ENCODE measurements at regions not wholly inside any gene's neighbourhood (a gene's known extent, or its start where the extent isn't known, plus 50 kb on each side); places are given as distances from the start of the nearest gene placed in this dataset.

DNA sequence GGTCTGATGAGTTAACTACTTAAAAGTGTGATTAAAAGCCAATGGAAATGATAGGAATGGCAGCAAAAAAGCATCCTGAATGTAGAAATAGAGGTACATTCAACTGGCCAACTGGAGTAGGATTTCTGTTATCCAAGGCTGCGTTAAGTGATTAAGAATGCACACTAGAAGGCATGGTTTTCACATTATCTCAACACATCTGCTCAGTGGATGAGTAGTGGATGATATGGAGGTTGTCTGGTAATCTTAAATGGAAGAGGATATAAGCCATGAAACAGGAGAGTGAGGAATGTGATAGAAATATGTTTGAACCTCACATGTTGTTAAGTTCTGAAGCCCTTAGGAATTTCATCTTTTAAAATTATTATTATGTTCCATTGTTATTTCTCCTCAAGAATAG lies 839.9 kb downstream of the USP25 start:
- peaks cover 0 to 19% (median 8%) of the 10 kb centered on the region in 9 donors for H3K4me1 ChIP-seq
- H3K27me3 ChIP-seq, result no peaks in the 10 kb centered on the region
- WGBS, 2 donors, result 66 to 68% methylated on average over 1 of the region's 1 CpG
- peaks cover 0 to 5% (median 0%) of the 10 kb centered on the region in 11 donors for H3K9me3 ChIP-seq
- no peak overlapping the region for H3K27ac ChIP-seq
- intact Hi-C loops (cut with DNase I), result no loop called here
- no peak for ATAC-seq
- TF ChIP-seq, protein P1, sequence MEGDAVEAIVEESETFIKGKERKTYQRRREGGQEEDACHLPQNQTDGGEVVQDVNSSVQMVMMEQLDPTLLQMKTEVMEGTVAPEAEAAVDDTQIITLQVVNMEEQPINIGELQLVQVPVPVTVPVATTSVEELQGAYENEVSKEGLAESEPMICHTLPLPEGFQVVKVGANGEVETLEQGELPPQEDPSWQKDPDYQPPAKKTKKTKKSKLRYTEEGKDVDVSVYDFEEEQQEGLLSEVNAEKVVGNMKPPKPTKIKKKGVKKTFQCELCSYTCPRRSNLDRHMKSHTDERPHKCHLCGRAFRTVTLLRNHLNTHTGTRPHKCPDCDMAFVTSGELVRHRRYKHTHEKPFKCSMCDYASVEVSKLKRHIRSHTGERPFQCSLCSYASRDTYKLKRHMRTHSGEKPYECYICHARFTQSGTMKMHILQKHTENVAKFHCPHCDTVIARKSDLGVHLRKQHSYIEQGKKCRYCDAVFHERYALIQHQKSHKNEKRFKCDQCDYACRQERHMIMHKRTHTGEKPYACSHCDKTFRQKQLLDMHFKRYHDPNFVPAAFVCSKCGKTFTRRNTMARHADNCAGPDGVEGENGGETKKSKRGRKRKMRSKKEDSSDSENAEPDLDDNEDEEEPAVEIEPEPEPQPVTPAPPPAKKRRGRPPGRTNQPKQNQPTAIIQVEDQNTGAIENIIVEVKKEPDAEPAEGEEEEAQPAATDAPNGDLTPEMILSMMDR (IDR thresholded peaks at IDR 0.05), result no peak
- peaks cover 0 to 11% (median 0%) of the 10 kb centered on the region in 9 donors for H3K36me3 ChIP-seq
- H3K4me3 ChIP-seq, result no peak overlapping the region
- no peak for DNase-seq

DNA sequence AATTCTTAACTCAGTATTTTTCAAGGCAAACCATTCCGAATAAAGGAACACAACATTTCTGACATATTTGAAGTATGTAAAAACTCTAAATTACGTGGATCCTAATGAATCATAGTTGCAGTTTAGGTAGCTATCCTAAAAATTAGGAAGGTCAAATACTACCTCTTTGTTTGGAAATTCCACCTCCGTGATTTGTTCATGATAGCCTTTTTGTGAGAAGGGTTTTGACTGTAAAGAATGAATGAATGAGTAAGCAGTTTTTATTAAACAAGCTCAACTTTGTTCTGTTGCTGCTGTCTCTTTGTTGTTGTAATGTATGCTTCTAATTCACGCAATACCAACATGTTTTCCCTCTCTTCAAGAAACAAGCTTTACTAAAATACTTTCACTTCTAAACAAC lies 840.4 kb downstream of the USP25 start:
- Histone ChIP-seq H3K4me1 (peaks cover 0 to 19% (median 8%) of the 10 kb centered on the region in 9 donors), H3K9me3 (peaks cover 0 to 5% (median 0%) of the 10 kb centered on the region in 11 donors), H3K4me3 (no peak overlapping the region), H3K36me3 (peaks cover 0 to 11% (median 0%) of the 10 kb centered on the region in 9 donors), H3K27ac (no peak overlapping the region), H3K27me3 (no peaks in the 10 kb centered on the region)
- DNase-seq, result no peak
- intact Hi-C loops (cut with DNase I), result no loop called here
- TF ChIP-seq, protein P1 (IDR thresholded peaks at IDR 0.05), result no peak
- WGBS, 2 donors, result 79 to 89% methylated on average over 4 of the region's 4 CpGs
- ATAC-seq, result no peak

DNA sequence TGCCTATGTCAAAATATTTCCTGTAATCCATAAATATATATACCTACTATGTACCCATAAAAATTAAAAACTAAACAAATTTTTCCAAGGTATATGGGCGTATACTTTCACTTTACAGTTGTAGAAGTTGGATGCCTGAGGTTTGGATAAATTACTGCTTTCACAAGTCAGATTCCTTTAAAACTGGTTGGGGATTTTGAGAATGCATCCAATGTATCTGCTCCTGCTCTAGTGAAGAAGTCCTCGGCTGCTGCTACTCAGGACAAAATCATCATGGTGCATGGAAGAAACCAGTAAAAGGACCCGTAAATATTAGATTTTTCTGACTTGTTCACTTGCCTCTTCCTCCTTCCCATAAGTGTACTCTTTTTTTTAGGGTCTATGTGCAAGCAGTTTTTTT lies 841.1 kb downstream of the USP25 start:
- intact Hi-C loops (cut with DNase I), result no loop called here
- Histone ChIP-seq H3K4me1 (peaks cover 0 to 19% (median 8%) of the 10 kb centered on the region in 9 donors), H3K36me3 (peaks cover 0 to 11% (median 0%) of the 10 kb centered on the region in 9 donors), H3K27me3 (no peaks in the 10 kb centered on the region), H3K9me3 (peaks cover 0 to 5% (median 0%) of the 10 kb centered on the region in 11 donors), H3K4me3 (no peak overlapping the region), H3K27ac (no peak overlapping the region)
- 93% methylated on average over 3 of the region's 3 CpGs for WGBS, 2 donors
- ATAC-seq (no peak), DNase-seq (no peak)
- TF ChIP-seq, protein P1 (IDR thresholded peaks at IDR 0.05), result no peak

DNA sequence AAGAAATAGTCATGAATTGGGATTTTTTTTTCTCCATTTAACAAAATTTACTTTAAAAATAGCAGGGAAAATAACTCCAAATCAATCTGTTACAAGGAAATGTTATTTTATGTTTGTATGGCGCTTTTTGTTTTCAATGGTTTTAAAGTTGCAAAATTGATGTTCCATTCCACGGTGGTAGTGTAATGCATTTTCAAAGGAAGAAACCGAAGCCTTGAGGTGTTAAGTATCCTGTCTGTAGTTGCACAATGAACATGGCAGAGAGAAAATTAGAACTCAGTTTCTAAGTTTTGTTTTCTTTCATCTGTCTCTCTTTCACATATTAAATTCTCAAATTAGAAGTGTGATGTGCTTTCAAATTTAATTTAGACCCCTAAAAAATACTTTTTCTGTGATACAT lies 841.8 kb downstream of the USP25 start:
- Histone ChIP-seq H3K27ac (no peak overlapping the region), H3K4me3 (no peak overlapping the region), H3K27me3 (no peaks in the 10 kb centered on the region), H3K9me3 (peaks cover 0 to 5% (median 0%) of the 10 kb centered on the region in 11 donors), H3K36me3 (peaks cover 0 to 11% (median 0%) of the 10 kb centered on the region in 9 donors), H3K4me1 (peaks cover 0 to 19% (median 8%) of the 10 kb centered on the region in 9 donors)
- no peak for ATAC-seq
- WGBS, 2 donors, result 95 to 96% methylated on average over 3 of the region's 3 CpGs
- TF ChIP-seq, protein P1 (IDR thresholded peaks at IDR 0.05), result no peak
- no peak for DNase-seq
- intact Hi-C loops (cut with DNase I), result no loop called here
